WTC11 (cell line): ENCODE measurements at regions not wholly inside any gene's neighbourhood (a gene's known extent, or its start where the extent isn't known, plus 50 kb on each side); places are given as distances from the start of the nearest gene placed in this dataset.

Experiments used
- ATAC-seq: fragments of 200-7000 bp; cut with Tn5 transposase; 2 replicates; pipeline ENCODE4 v1.10.0; 2021; ENCODE audit warnings: mild to moderate bottlenecking, moderate library complexity
- CTCF ChIA-PET: fragments of 300-600 bp; sonication (Branson Sonifier 250); formaldehyde crosslinking; loops from one replicate; lab custom pipeline; 2021; ENCODE audit warnings: antibody characterized with exemption; lab: Charles Lee
- POLR2A ChIA-PET: fragments of 350-600 bp; sonication (Branson Sonifier 250); formaldehyde crosslinking; loops from one replicate; lab custom pipeline; 2021; ENCODE audit warnings: antibody characterized with exemption; lab: Charles Lee
- DNase-seq: peaks from one replicate; pipeline ENCODE4 v3.0.0; 2021; ENCODE audit warnings: low spot score
- H3K27ac Mint-ChIP-seq: 2 replicates; pipeline ENCODE4 v1.8.0; 2021; ENCODE audit warnings: mixed read lengths
- H3K27me3 Mint-ChIP-seq: 2 replicates; pipeline ENCODE4 v1.8.0; 2021; ENCODE audit warnings: low read depth, mild to moderate bottlenecking, moderate library complexity, mixed read lengths
- H3K36me3 Mint-ChIP-seq: 2 replicates; pipeline ENCODE4 v1.8.0; 2021; ENCODE audit warnings: mixed read lengths
- H3K4me1 Mint-ChIP-seq: 2 replicates; pipeline ENCODE4 v1.8.0; 2022; ENCODE audit warnings: mixed read lengths
- H3K4me3 Mint-ChIP-seq: 2 replicates; pipeline ENCODE4 v1.8.0; 2021; ENCODE audit warnings: mild to moderate bottlenecking, moderate library complexity, mixed read lengths
- H3K9me3 Mint-ChIP-seq: 2 replicates; pipeline ENCODE4 v1.8.0; 2021; ENCODE audit warnings: mixed read lengths
- CREB1 ChIP-seq: sonication (generic); formaldehyde crosslinking; IDR thresholded peaks from 2 replicates; pipeline ENCODE4 v1.8.0; 2023; ENCODE audit warnings: mild to moderate bottlenecking, missing genetic modification reagents
- CREM ChIP-seq: sonication (generic); formaldehyde crosslinking; IDR thresholded peaks from 2 replicates; pipeline ENCODE4 v1.8.1; 2022; ENCODE audit warnings: mild to moderate bottlenecking, missing genetic modification reagents, moderate library complexity
- EMX1 ChIP-seq: fragments of 250-450 bp; sonication (Bioruptor Pico); IDR thresholded peaks from 2 replicates; pipeline ENCODE4 v1.8.0; 2021; ENCODE audit warnings: mild to moderate bottlenecking
- ESRRA ChIP-seq: sonication (generic); formaldehyde crosslinking; IDR thresholded peaks from 2 replicates; pipeline ENCODE4 v1.8.1; 2022; ENCODE audit warnings: mild to moderate bottlenecking, missing genetic modification reagents, borderline replicate concordance
- JAZF1 ChIP-seq: fragments of 250-450 bp; sonication (Bioruptor Pico); IDR thresholded peaks from 2 replicates; pipeline ENCODE4 v1.9.0; 2021; ENCODE audit warnings: moderate library complexity, mild to moderate bottlenecking, inconsistent platforms
- MXD4 ChIP-seq: fragments of 250-450 bp; sonication (Bioruptor Pico); IDR thresholded peaks from 2 replicates; pipeline ENCODE4 v1.8.0; 2021; ENCODE audit warnings: mild to moderate bottlenecking, moderate library complexity, borderline replicate concordance
- OVOL2 ChIP-seq: fragments of 250-450 bp; sonication (Bioruptor Pico); IDR thresholded peaks from 2 replicates; pipeline ENCODE4 v1.9.0; 2021; ENCODE audit warnings: mild to moderate bottlenecking, borderline replicate concordance
- RORB ChIP-seq: fragments of 250-450 bp; sonication (Bioruptor Pico); IDR thresholded peaks from 2 replicates; pipeline ENCODE4 v1.9.0; 2021; ENCODE audit warnings: mild to moderate bottlenecking
- SP1 ChIP-seq: sonication (generic); formaldehyde crosslinking; conservative IDR thresholded peaks from 2 replicates; pipeline ENCODE4 v1.8.1; 2022; ENCODE audit warnings: missing genetic modification reagents
- TEAD1 ChIP-seq: sonication (generic); formaldehyde crosslinking; IDR thresholded peaks from 2 replicates; pipeline ENCODE4 v1.8.0; 2022; ENCODE audit warnings: mild to moderate bottlenecking, missing genetic modification reagents
- TEAD4 ChIP-seq: sonication (generic); formaldehyde crosslinking; IDR thresholded peaks from 2 replicates; pipeline ENCODE4 v1.8.0; 2022; ENCODE audit warnings: mild to moderate bottlenecking, missing genetic modification reagents
- TP53 ChIP-seq: sonication (generic); formaldehyde crosslinking; IDR thresholded peaks from 2 replicates; pipeline ENCODE4 v1.8.1; 2023; ENCODE audit warnings: mild to moderate bottlenecking, missing genetic modification reagents
- ZNF263 ChIP-seq: sonication (generic); formaldehyde crosslinking; IDR thresholded peaks from 2 replicates; pipeline ENCODE4 v1.8.1; 2022; ENCODE audit warnings: low read depth, mild to moderate bottlenecking, moderate library complexity, missing genetic modification reagents
- ZNF317 ChIP-seq: sonication (generic); formaldehyde crosslinking; IDR thresholded peaks from 2 replicates; pipeline ENCODE4 v1.8.1; 2023; ENCODE audit warnings: low read depth, mild to moderate bottlenecking, moderate library complexity, missing genetic modification reagents, borderline replicate concordance
- TF ChIP-seq, protein P1 (sequence below): sonication (generic); formaldehyde crosslinking; IDR thresholded peaks from 2 replicates; pipeline ENCODE4 v1.8.0; 2022; ENCODE audit warnings: missing genetic modification reagents
- TF ChIP-seq, protein P2 (sequence below): sonication (generic); formaldehyde crosslinking; IDR thresholded peaks from 2 replicates; pipeline ENCODE4 v1.8.1; 2022; ENCODE audit warnings: low read depth, mild to moderate bottlenecking, moderate library complexity, missing genetic modification reagents, borderline replicate concordance
- TF ChIP-seq, protein P3 (sequence below): sonication (generic); formaldehyde crosslinking; IDR thresholded peaks from 2 replicates; pipeline ENCODE4 v1.8.1; 2023; ENCODE audit warnings: mild to moderate bottlenecking, missing genetic modification reagents, moderate library complexity
- TF ChIP-seq, protein P4 (sequence below): fragments of 250-450 bp; sonication (Bioruptor Pico); IDR thresholded peaks from 2 replicates; pipeline ENCODE4 v1.9.0; 2021; ENCODE audit warnings: mild to moderate bottlenecking
- TF ChIP-seq, protein P5 (sequence below): sonication (generic); formaldehyde crosslinking; IDR thresholded peaks from 2 replicates; pipeline ENCODE4 v1.8.1; 2023; ENCODE audit warnings: mild to moderate bottlenecking, missing genetic modification reagents
- TF ChIP-seq, protein P6 (sequence below): fragments of 250-450 bp; sonication (Bioruptor Pico); IDR thresholded peaks from 2 replicates; pipeline ENCODE4 v1.8.0; 2021; ENCODE audit warnings: mild to moderate bottlenecking
- TF ChIP-seq, protein P7 (sequence below): sonication (generic); formaldehyde crosslinking; conservative IDR thresholded peaks from 2 replicates; pipeline ENCODE4 v1.8.1; 2022; ENCODE audit warnings: mild to moderate bottlenecking, missing genetic modification reagents
- TF ChIP-seq, protein P8 (sequence below): sonication (generic); formaldehyde crosslinking; IDR thresholded peaks from 2 replicates; pipeline ENCODE4 v1.8.1; 2022; ENCODE audit warnings: mild to moderate bottlenecking, moderate library complexity, missing genetic modification reagents

DNA sequence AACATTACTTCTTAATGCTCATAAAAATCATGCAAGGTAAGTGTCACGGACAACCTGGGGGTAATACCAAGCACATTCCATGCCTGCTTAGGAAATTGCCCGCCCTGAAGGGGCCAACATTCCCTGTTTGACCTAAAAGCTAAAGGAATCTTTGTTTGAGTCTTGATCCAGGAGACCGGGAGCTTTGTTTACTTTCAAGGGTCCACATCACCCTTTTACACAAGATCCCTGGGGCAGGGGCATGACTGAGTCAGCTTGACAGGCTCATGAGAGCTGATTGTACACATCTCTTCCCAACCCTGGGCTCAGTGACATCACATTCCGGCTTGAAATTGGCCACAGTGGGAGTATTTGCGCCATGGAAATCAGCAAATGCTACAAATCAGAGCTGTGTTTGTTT, 248.1 kb upstream of the HABP2 start (continued):
- TF ChIP-seq, protein P1, sequence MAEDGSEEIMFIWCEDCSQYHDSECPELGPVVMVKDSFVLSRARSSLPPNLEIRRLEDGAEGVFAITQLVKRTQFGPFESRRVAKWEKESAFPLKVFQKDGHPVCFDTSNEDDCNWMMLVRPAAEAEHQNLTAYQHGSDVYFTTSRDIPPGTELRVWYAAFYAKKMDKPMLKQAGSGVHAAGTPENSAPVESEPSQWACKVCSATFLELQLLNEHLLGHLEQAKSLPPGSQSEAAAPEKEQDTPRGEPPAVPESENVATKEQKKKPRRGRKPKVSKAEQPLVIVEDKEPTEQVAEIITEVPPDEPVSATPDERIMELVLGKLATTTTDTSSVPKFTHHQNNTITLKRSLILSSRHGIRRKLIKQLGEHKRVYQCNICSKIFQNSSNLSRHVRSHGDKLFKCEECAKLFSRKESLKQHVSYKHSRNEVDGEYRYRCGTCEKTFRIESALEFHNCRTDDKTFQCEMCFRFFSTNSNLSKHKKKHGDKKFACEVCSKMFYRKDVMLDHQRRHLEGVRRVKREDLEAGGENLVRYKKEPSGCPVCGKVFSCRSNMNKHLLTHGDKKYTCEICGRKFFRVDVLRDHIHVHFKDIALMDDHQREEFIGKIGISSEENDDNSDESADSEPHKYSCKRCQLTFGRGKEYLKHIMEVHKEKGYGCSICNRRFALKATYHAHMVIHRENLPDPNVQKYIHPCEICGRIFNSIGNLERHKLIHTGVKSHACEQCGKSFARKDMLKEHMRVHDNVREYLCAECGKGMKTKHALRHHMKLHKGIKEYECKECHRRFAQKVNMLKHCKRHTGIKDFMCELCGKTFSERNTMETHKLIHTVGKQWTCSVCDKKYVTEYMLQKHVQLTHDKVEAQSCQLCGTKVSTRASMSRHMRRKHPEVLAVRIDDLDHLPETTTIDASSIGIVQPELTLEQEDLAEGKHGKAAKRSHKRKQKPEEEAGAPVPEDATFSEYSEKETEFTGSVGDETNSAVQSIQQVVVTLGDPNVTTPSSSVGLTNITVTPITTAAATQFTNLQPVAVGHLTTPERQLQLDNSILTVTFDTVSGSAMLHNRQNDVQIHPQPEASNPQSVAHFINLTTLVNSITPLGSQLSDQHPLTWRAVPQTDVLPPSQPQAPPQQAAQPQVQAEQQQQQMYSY, result no peak
- TF ChIP-seq, protein P2, sequence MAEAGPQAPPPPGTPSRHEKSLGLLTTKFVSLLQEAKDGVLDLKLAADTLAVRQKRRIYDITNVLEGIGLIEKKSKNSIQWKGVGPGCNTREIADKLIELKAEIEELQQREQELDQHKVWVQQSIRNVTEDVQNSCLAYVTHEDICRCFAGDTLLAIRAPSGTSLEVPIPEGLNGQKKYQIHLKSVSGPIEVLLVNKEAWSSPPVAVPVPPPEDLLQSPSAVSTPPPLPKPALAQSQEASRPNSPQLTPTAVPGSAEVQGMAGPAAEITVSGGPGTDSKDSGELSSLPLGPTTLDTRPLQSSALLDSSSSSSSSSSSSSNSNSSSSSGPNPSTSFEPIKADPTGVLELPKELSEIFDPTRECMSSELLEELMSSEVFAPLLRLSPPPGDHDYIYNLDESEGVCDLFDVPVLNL (CRISPR knock-in tag), result no peak
- TF ChIP-seq RORB (CRISPR knock-in tag) (no peak), MXD4 (CRISPR knock-in tag) (no peak), TEAD4 (CRISPR knock-in tag) (no peak), ESRRA (CRISPR knock-in tag) (no peak)
- TF ChIP-seq, protein P3, sequence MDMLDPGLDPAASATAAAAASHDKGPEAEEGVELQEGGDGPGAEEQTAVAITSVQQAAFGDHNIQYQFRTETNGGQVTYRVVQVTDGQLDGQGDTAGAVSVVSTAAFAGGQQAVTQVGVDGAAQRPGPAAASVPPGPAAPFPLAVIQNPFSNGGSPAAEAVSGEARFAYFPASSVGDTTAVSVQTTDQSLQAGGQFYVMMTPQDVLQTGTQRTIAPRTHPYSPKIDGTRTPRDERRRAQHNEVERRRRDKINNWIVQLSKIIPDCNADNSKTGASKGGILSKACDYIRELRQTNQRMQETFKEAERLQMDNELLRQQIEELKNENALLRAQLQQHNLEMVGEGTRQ (CRISPR knock-in tag), result no peak
- TF ChIP-seq, protein P4, sequence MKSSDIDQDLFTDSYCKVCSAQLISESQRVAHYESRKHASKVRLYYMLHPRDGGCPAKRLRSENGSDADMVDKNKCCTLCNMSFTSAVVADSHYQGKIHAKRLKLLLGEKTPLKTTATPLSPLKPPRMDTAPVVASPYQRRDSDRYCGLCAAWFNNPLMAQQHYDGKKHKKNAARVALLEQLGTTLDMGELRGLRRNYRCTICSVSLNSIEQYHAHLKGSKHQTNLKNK, result no peak

DNA sequence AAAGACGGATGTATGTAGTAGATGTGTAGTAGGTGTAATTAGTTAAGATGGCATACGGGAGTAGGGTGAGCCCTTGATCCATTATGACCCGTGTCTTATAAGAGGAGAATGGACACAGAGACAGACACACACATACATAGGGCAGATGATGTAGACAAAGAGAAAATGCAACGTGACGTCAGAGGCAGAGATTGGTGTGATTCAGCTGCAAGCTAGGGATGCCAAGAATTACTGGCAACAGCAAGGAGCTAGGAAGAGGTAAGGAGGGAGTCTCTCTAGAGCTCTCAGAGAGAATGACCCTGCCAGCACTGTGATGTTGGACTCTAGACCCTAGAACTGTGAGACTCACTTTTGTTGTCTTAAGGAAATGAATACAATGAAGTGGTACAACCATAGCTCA, 247.0 kb upstream of the HABP2 start:
- no peak overlapping the region for H3K27ac Mint-ChIP-seq
- 0 out of 2 replicates have a peak, but pooled peaks cover 3% of the 10 kb centered on the region for H3K9me3 Mint-ChIP-seq
- POLR2A ChIA-PET, result no interaction called here
- no peak for DNase-seq
- H3K4me3 Mint-ChIP-seq, result no peak overlapping the region
- no peaks in the 10 kb centered on the region for H3K36me3 Mint-ChIP-seq
- H3K4me1 Mint-ChIP-seq, result peaks cover 6% of the 10 kb centered on the region; the same call in 1 of the 2 replicates
- no peak for ATAC-seq
- H3K27me3 Mint-ChIP-seq, result no peaks in the 10 kb centered on the region
- CTCF ChIA-PET, result interaction anchor here (2.4 kb wide), 1 partner anchor 79 kb away, joined by 10 read pairs; no protein-coding TSS in a partner anchor
- TF ChIP-seq ZNF263 (CRISPR knock-in tag), result no peak
- TF ChIP-seq CREM (CRISPR knock-in tag), result no peak
- TF ChIP-seq SP1 (CRISPR knock-in tag), result no peak
- TF ChIP-seq, protein P5, sequence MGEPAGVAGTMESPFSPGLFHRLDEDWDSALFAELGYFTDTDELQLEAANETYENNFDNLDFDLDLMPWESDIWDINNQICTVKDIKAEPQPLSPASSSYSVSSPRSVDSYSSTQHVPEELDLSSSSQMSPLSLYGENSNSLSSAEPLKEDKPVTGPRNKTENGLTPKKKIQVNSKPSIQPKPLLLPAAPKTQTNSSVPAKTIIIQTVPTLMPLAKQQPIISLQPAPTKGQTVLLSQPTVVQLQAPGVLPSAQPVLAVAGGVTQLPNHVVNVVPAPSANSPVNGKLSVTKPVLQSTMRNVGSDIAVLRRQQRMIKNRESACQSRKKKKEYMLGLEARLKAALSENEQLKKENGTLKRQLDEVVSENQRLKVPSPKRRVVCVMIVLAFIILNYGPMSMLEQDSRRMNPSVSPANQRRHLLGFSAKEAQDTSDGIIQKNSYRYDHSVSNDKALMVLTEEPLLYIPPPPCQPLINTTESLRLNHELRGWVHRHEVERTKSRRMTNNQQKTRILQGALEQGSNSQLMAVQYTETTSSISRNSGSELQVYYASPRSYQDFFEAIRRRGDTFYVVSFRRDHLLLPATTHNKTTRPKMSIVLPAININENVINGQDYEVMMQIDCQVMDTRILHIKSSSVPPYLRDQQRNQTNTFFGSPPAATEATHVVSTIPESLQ (CRISPR knock-in tag), result no peak
- TF ChIP-seq, protein P6, sequence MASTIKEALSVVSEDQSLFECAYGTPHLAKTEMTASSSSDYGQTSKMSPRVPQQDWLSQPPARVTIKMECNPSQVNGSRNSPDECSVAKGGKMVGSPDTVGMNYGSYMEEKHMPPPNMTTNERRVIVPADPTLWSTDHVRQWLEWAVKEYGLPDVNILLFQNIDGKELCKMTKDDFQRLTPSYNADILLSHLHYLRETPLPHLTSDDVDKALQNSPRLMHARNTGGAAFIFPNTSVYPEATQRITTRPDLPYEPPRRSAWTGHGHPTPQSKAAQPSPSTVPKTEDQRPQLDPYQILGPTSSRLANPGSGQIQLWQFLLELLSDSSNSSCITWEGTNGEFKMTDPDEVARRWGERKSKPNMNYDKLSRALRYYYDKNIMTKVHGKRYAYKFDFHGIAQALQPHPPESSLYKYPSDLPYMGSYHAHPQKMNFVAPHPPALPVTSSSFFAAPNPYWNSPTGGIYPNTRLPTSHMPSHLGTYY, result no peak
- TF ChIP-seq CREB1 (CRISPR knock-in tag), result no peak
- no peak for TF ChIP-seq JAZF1 (CRISPR knock-in tag)
- TF ChIP-seq TP53 (CRISPR knock-in tag), result no peak
- no peak for TF ChIP-seq EMX1 (CRISPR knock-in tag)
- no peak for TF ChIP-seq TEAD1 (CRISPR knock-in tag)
- TF ChIP-seq, protein P7, sequence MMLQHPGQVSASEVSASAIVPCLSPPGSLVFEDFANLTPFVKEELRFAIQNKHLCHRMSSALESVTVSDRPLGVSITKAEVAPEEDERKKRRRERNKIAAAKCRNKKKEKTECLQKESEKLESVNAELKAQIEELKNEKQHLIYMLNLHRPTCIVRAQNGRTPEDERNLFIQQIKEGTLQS (CRISPR knock-in tag), result no peak
- TF ChIP-seq, protein P8, sequence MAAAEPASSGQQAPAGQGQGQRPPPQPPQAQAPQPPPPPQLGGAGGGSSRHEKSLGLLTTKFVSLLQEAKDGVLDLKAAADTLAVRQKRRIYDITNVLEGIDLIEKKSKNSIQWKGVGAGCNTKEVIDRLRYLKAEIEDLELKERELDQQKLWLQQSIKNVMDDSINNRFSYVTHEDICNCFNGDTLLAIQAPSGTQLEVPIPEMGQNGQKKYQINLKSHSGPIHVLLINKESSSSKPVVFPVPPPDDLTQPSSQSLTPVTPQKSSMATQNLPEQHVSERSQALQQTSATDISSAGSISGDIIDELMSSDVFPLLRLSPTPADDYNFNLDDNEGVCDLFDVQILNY (CRISPR knock-in tag), result no peak
- no peak for TF ChIP-seq ZNF317 (CRISPR knock-in tag)
- no peak for TF ChIP-seq OVOL2
- no peak for TF ChIP-seq TEAD4 (CRISPR knock-in tag)
